Ovary (tissue), 7 donors: ENCODE measurements at regions not wholly inside any gene's neighbourhood (a gene's known extent, or its start where the extent isn't known, plus 50 kb on each side); places are given as distances from the start of the nearest gene placed in this dataset.

Experiments used
- DNase-seq, 5 donors: peaks; one replicate each; pipeline ENCODE4 v3.0.0-alpha.2; 2019 to 2020
- H3K27ac ChIP-seq, 2 donors: fragments of 200-600 bp; one replicate each; pipeline versions ENCODE4 v1.5.1 to v1.8.0; 2019 to 2022
- H3K27me3 ChIP-seq: fragments of 200-600 bp; one replicate; pipeline ENCODE4 v1.8.0; 2022
- H3K36me3 ChIP-seq: fragments of 200-600 bp; sonication (generic); one replicate; pipeline ENCODE4 v1.5.1; 2019
- H3K4me1 ChIP-seq: one replicate; pipeline ENCODE4 v1.8.1; 2013; ENCODE audit warnings: mild to moderate bottlenecking, moderate library complexity; ENCODE audit not compliant: insufficient read depth
- H3K4me3 ChIP-seq: fragments of 200-600 bp; sonication (generic); one replicate; pipeline ENCODE4 v1.5.1; 2017
- H3K9me3 ChIP-seq, 2 donors: fragments of 200-600 bp in 1 of 2; sonication (generic) in 1 of 2; one replicate each; pipeline versions ENCODE4 v1.5.1 to v1.8.1; 2013 to 2019; ENCODE audit warnings: mild to moderate bottlenecking in 1 of 2, moderate library complexity in 1 of 2
- EP300 ChIP-seq: sonication (generic); formaldehyde crosslinking; IDR thresholded peaks from one replicate; pipeline ENCODE4 v1.6.1; 2017; ENCODE audit warnings: antibody characterized with exemption
- POLR2A ChIP-seq: fragments of 450-650 bp; IDR thresholded peaks from one replicate; pipeline ENCODE4 v1.6.1; 2017; ENCODE audit warnings: antibody characterized with exemption, mild to moderate bottlenecking, moderate library complexity
- WGBS, 3 donors: extraction: QIAGEN DNeasy Blood & Tissue Kit in 1 of 3; methylation state at CpG; one replicate each; pipeline versions ENCODE4 v1.1.5 to v1.1.7; 2013 to 2017; 5-methylcytosine and 5-hydroxymethylcytosine counted together
- intact Hi-C, 4 donors: fragments of 100-400 bp; cut with DNase I; formaldehyde crosslinking; loops; one replicate each; pipeline versions ENCODE4 v1.11.0 to v1.15.1; 2022 to 2023
- TF ChIP-seq, protein P1 (sequence below), 3 donors: fragments of 450-650 bp in 2 of 3; fragments of 200-600 bp in 1 of 3; IDR thresholded peaks; one replicate each; pipeline versions ENCODE4 v1.5.1 to v1.8.0; 2016 to 2022; ENCODE audit warnings: antibody characterized with exemption in 3 of 3, mild to moderate bottlenecking in 1 of 3
- donor health status: DM: no; HTN: no; CAD: no; lungs with moderate emphysema.
- donor health status: DM: no; HTN: no; CAD: no.
- donor health status: Bipolar disorder and iron deficiency.
- donor health status: DM: no; HTN: no; CAD: no.
- donor health status: DM: yes; HTN: yes; CAD: no.

- WGBS, 3 donors = 94 to 100% (median 96%) methylated on average over 1 of the region's 1 CpG
- Histone ChIP-seq H3K27ac (no peak overlapping the region), H3K4me3 (no peak overlapping the region), H3K4me1 (no peaks in the 10 kb centered on the region), H3K9me3 (no peaks in the 10 kb centered on the region), H3K27me3 (no peaks in the 10 kb centered on the region), H3K36me3 (no peaks in the 10 kb centered on the region)
- intact Hi-C loops = no loop called here
- DNase-seq = no peak
- TF ChIP-seq POLR2A (no peak), EP300 (no peak)
- TF ChIP-seq, protein P1, sequence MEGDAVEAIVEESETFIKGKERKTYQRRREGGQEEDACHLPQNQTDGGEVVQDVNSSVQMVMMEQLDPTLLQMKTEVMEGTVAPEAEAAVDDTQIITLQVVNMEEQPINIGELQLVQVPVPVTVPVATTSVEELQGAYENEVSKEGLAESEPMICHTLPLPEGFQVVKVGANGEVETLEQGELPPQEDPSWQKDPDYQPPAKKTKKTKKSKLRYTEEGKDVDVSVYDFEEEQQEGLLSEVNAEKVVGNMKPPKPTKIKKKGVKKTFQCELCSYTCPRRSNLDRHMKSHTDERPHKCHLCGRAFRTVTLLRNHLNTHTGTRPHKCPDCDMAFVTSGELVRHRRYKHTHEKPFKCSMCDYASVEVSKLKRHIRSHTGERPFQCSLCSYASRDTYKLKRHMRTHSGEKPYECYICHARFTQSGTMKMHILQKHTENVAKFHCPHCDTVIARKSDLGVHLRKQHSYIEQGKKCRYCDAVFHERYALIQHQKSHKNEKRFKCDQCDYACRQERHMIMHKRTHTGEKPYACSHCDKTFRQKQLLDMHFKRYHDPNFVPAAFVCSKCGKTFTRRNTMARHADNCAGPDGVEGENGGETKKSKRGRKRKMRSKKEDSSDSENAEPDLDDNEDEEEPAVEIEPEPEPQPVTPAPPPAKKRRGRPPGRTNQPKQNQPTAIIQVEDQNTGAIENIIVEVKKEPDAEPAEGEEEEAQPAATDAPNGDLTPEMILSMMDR (IDR thresholded peaks at IDR 0.05) = no peak
Measured at GRCh38 chr14:44372807-44373489, 134.1 kb downstream of the FSCB start.

GRCh38 chr14:44372231-44372630, 134.9 kb downstream of the FSCB start:
- TF ChIP-seq EP300 (no peak), POLR2A (no peak)
- TF ChIP-seq, protein P1 (IDR thresholded peaks at IDR 0.05) = no peak
- no peaks in the 10 kb centered on the region for H3K36me3 ChIP-seq
- intact Hi-C loops = no loop called here

GRCh38 chr14:44370727-44371126, 136.4 kb downstream of the FSCB start:
- Histone ChIP-seq H3K4me1 (no peaks in the 10 kb centered on the region), H3K4me3 (no peak overlapping the region), H3K9me3 (no peaks in the 10 kb centered on the region), H3K27me3 (no peaks in the 10 kb centered on the region), H3K36me3 (no peaks in the 10 kb centered on the region), H3K27ac (no peak overlapping the region)
- intact Hi-C loops = no loop called here
- 7 to 13% (median 9%) methylated on average over 1 of the region's 1 CpG for WGBS, 3 donors
- TF ChIP-seq, protein P1 (IDR thresholded peaks at IDR 0.05) = no peak
- TF ChIP-seq EP300 = no peak
- TF ChIP-seq POLR2A = no peak
- no peak for DNase-seq

More at GRCh38 chr14:44372231-44372630, 134.9 kb downstream of the FSCB start:
- no peak overlapping the region for H3K4me3 ChIP-seq
- no peaks in the 10 kb centered on the region for H3K4me1 ChIP-seq
- DNase-seq = no peak
- H3K27me3 ChIP-seq = no peaks in the 10 kb centered on the region
- H3K27ac ChIP-seq = no peak overlapping the region
- no peaks in the 10 kb centered on the region for H3K9me3 ChIP-seq

DNA sequence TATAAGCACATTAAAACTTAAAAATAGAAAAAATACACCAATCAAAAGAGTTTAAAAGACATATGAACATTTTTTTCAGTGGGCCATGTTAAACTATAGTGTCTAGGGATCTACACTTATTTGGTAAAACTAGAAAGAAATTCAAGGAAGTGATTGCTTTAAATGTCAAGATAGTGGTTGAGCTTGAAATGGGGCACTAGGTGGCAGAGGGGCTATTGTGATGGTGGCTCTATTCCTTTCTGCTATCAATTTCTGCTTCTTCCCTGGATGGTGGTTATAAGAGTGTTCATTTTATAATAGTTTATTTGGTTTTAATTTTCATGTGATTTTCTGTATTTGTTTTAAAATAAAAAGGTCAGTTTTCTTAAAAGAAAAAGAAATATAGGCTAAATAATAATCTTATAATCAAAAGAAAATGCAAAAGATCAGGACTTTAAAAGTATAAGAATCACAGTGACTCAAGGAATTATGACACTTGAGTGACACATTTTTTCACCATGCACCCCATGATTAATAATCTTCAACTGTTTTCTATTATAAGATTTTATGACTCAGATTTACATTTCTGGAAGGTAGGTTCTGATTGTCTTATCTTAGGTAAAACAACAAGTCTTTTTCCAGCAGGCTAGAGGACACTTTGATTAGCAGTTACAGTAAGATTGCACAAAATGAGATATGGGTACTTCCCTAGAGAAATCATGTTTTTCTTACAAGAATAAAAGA, 137.5 kb downstream of the FSCB start:
- H3K4me1 ChIP-seq = no peaks in the 10 kb centered on the region
- TF ChIP-seq EP300 (no peak), POLR2A (no peak)
- TF ChIP-seq, protein P1 (IDR thresholded peaks at IDR 0.05) = no peak
- H3K9me3 ChIP-seq = no peaks in the 10 kb centered on the region
- no peak for DNase-seq
- no peaks in the 10 kb centered on the region for H3K27me3 ChIP-seq
- intact Hi-C loops = no loop called here
- no peak overlapping the region for H3K27ac ChIP-seq
- H3K36me3 ChIP-seq = no peaks in the 10 kb centered on the region
- no peak overlapping the region for H3K4me3 ChIP-seq
